ENCODE measurements at regions not wholly inside any gene's neighbourhood (a gene's known extent, or its start where the extent isn't known, plus 50 kb on each side); places are given as distances from the start of the nearest gene placed in this dataset.

- TF ChIP-seq CTCF (conservative IDR thresholded peaks at IDR 0.05; ENCODE audit: low read depth, low read length) (peak; percentile 58), EZH2 (IDR thresholded peaks at IDR 0.05; ENCODE audit: borderline replicate concordance, low read depth, low read length, poor library complexity, severe bottlenecking) (no peak)
Measured at GRCh38 chr5:136686192-136686872, 321.0 kb upstream of the TRPC7 start.

Data from A673 (cell line).